ENCODE measurements at regions not wholly inside any gene's neighbourhood (a gene's known extent, or its start where the extent isn't known, plus 50 kb on each side); places are given as distances from the start of the nearest gene placed in this dataset.

DNA sequence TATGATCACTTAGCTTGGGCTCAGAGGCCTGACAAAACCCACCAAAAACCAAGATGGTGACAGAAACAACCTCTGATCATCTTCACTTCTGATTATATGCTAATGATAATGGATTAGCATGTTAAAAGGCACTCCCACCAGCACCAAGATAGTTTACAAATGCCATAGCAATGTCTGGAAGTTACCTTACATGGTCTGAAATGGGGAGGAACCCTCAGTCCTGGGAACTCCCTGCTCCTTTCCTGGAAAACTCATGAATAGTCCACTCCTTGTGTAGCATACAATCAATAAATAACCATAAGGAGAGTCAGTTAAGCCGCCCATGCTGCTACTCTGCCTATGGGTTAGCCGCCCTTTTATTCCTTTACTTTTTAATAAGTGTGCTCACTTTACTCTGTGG, 120.0 kb upstream of the HS3ST4 start:
- TF ChIP-seq MAX (IDR thresholded peaks at IDR 0.05) (no peak), SIN3A (IDR thresholded peaks at IDR 0.05; ENCODE audit: low read depth) (no peak), CTCF (IDR thresholded peaks at IDR 0.05 in 2 of 3, conservative IDR thresholded peaks at IDR 0.05 in 1 of 3; ENCODE audit: borderline replicate concordance in 1 of 3, insufficient read depth in 1 of 3, low read depth in 2 of 3, low read length in 2 of 3) (no peak), CBX3 (IDR thresholded peaks at IDR 0.05; ENCODE audit: low read depth) (no peak), POLR2AphosphoS5 (IDR thresholded peaks at IDR 0.05; ENCODE audit: low read depth, low read length) (no peak)
- TF ChIP-seq, protein P1, sequence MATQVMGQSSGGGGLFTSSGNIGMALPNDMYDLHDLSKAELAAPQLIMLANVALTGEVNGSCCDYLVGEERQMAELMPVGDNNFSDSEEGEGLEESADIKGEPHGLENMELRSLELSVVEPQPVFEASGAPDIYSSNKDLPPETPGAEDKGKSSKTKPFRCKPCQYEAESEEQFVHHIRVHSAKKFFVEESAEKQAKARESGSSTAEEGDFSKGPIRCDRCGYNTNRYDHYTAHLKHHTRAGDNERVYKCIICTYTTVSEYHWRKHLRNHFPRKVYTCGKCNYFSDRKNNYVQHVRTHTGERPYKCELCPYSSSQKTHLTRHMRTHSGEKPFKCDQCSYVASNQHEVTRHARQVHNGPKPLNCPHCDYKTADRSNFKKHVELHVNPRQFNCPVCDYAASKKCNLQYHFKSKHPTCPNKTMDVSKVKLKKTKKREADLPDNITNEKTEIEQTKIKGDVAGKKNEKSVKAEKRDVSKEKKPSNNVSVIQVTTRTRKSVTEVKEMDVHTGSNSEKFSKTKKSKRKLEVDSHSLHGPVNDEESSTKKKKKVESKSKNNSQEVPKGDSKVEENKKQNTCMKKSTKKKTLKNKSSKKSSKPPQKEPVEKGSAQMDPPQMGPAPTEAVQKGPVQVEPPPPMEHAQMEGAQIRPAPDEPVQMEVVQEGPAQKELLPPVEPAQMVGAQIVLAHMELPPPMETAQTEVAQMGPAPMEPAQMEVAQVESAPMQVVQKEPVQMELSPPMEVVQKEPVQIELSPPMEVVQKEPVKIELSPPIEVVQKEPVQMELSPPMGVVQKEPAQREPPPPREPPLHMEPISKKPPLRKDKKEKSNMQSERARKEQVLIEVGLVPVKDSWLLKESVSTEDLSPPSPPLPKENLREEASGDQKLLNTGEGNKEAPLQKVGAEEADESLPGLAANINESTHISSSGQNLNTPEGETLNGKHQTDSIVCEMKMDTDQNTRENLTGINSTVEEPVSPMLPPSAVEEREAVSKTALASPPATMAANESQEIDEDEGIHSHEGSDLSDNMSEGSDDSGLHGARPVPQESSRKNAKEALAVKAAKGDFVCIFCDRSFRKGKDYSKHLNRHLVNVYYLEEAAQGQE (IDR thresholded peaks at IDR 0.05; ENCODE audit: low read depth), result no peak

All from HCT116 (cell line).